GM19239 (cell line): ENCODE measurements at regions not wholly inside any gene's neighbourhood (a gene's known extent, or its start where the extent isn't known, plus 50 kb on each side); places are given as distances from the start of the nearest gene placed in this dataset.

Source experiments
- DNase-seq: peaks from one replicate; pipeline ENCODE4 v3.0.0; 2011; ENCODE audit warnings: low spot score; ENCODE audit not compliant: insufficient read length
- FAIRE-seq: peaks from 2 replicates; lab custom pipeline; 2011; peaks lifted over from hg19 to GRCh38; lab: Jason Lieb, UNC

- FAIRE-seq (no peak), DNase-seq (no peak)
Measured at GRCh38 chr3:159817126-159817525, 171.5 kb upstream of the IL12A start.

- no peak for DNase-seq
- no peak for FAIRE-seq
Measured at GRCh38 chr3:159817571-159817970, 171.1 kb upstream of the IL12A start.

GRCh38 chr3:159818399-159818798 lies 170.2 kb upstream of the IL12A start:
- no peak for DNase-seq
- FAIRE-seq = no peak

GRCh38 chr3:159818997-159819500 lies 169.6 kb upstream of the IL12A start:
- FAIRE-seq (no peak), DNase-seq (no peak)

- DNase-seq (no peak), FAIRE-seq (no peak)
Measured at GRCh38 chr3:159819676-159820075, 169.0 kb upstream of the IL12A start.

GRCh38 chr3:159821110-159821509 lies 167.5 kb upstream of the IL12A start:
- FAIRE-seq = no peak
- DNase-seq = no peak

- no peak for DNase-seq
- FAIRE-seq = no peak
Measured at GRCh38 chr3:159821736-159822135, 166.9 kb upstream of the IL12A start.

GRCh38 chr3:159823780-159824179 lies 164.9 kb upstream of the IL12A start:
- DNase-seq (no peak), FAIRE-seq (no peak)

GRCh38 chr3:159824333-159824732 lies 164.3 kb upstream of the IL12A start:
- no peak for FAIRE-seq

GRCh38 chr3:159825216-159825854 lies 163.3 kb upstream of the IL12A start:
- no peak for DNase-seq
- FAIRE-seq = no peak

More at GRCh38 chr3:159824333-159824732, 164.3 kb upstream of the IL12A start:
- no peak for DNase-seq

- FAIRE-seq (peak; percentile 53), DNase-seq (no peak)
Measured at GRCh38 chr3:159828542-159828943, 160.1 kb upstream of the IL12A start.

GRCh38 chr3:159829056-159829455 lies 159.6 kb upstream of the IL12A start:
- FAIRE-seq (no peak), DNase-seq (no peak)

- no peak for FAIRE-seq
- DNase-seq = no peak
Measured at GRCh38 chr3:159829539-159830227, 159.0 kb upstream of the IL12A start.

- no peak for FAIRE-seq
- DNase-seq = no peak
Measured at GRCh38 chr3:159830523-159831154, 158.0 kb upstream of the IL12A start.

GRCh38 chr3:159831466-159831865 lies 157.2 kb upstream of the IL12A start:
- FAIRE-seq = peak; percentile 28
- DNase-seq = no peak

GRCh38 chr3:159832024-159832423 lies 156.6 kb upstream of the IL12A start:
- DNase-seq = peak; percentile 36
- FAIRE-seq = peak; percentile 89

GRCh38 chr3:159835126-159835525 lies 153.5 kb upstream of the IL12A start:
- no peak for DNase-seq

GRCh38 chr3:159837725-159838124 lies 150.9 kb upstream of the IL12A start:
- FAIRE-seq (no peak), DNase-seq (no peak)

More at GRCh38 chr3:159835126-159835525, 153.5 kb upstream of the IL12A start:
- no peak for FAIRE-seq

GRCh38 chr3:159838938-159839337 lies 149.7 kb upstream of the IL12A start:
- DNase-seq = no peak
- FAIRE-seq = no peak

GRCh38 chr3:159839561-159840379 lies 148.9 kb upstream of the IL12A start, which contains the start of gene SCHIP1:
TSS of gene SCHIP1 (plus strand) at chr3:159839861.
- no peak for FAIRE-seq
- no peak for DNase-seq
